Esophagus squamous epithelium (tissue), 4 donors: ENCODE measurements at regions not wholly inside any gene's neighbourhood (a gene's known extent, or its start where the extent isn't known, plus 50 kb on each side); places are given as distances from the start of the nearest gene placed in this dataset.

Experiments
- POLR2A ChIP-seq, 4 donors: fragments of 450-650 bp; IDR thresholded peaks; one replicate each; pipeline ENCODE4 v1.6.1; 2017; ENCODE audit warnings: antibody characterized with exemption in 4 of 4, mild to moderate bottlenecking in 4 of 4, moderate library complexity in 3 of 4
- TF ChIP-seq, protein P1 (sequence below), 6 experiments: fragments of 450-650 bp in 4 of 6; fragments of 200-600 bp in 2 of 6; sonication (generic) in 2 of 6; IDR thresholded peaks; one replicate each; pipeline ENCODE4 v1.5.1; 2016 to 2019; ENCODE audit warnings: antibody characterized with exemption in 6 of 6, mild to moderate bottlenecking in 4 of 6, moderate library complexity in 4 of 6

DNA sequence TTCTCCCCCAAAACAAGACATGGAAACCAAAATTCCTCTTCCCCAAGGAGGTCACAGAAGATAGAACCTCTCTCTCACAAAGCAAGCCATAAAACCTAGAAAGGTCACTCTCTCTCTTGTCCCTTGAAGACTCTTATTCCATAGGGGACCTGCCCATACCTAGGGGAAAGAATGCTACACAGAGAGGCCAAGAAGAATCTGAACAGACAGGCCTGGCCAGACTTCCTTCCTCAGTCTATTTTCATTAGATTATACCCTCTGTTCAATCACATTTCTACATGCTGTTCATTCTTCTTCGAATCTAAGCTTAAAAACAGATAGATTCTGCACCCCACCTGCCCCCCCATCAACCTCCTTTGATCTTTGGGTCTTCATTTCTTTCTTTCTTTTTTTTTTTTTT is 206.8 kb downstream of the TLE4 start:
- TF ChIP-seq, protein P1, sequence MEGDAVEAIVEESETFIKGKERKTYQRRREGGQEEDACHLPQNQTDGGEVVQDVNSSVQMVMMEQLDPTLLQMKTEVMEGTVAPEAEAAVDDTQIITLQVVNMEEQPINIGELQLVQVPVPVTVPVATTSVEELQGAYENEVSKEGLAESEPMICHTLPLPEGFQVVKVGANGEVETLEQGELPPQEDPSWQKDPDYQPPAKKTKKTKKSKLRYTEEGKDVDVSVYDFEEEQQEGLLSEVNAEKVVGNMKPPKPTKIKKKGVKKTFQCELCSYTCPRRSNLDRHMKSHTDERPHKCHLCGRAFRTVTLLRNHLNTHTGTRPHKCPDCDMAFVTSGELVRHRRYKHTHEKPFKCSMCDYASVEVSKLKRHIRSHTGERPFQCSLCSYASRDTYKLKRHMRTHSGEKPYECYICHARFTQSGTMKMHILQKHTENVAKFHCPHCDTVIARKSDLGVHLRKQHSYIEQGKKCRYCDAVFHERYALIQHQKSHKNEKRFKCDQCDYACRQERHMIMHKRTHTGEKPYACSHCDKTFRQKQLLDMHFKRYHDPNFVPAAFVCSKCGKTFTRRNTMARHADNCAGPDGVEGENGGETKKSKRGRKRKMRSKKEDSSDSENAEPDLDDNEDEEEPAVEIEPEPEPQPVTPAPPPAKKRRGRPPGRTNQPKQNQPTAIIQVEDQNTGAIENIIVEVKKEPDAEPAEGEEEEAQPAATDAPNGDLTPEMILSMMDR (IDR thresholded peaks at IDR 0.05) = no peak
- TF ChIP-seq POLR2A (IDR thresholded peaks at IDR 0.05) = no peak
